IMR-90 (cell line): ENCODE measurements at regions not wholly inside any gene's neighbourhood (a gene's known extent, or its start where the extent isn't known, plus 50 kb on each side); places are given as distances from the start of the nearest gene placed in this dataset.

Source experiments
- ATAC-seq: fragments of 200-7000 bp; cut with Tn5 transposase; 2 replicates; pipeline ENCODE4 v1.9.1; 2020; ENCODE audit warnings: low read depth, mild to moderate bottlenecking, moderate library complexity
- BruUV-seq: library from RNA; stranded (reverse); fragments of 400-500 nt; replicated peaks from 2 replicates; lab custom pipeline; 2021; lab: Mats Ljungman, UMichigan
- CTCF ChIA-PET: fragments of 300-600 bp; formaldehyde crosslinking; extraction: SDS; loops from one replicate; lab custom pipeline; 2021; ENCODE audit warnings: antibody characterized with exemption; lab: Yijun Ruan, JAX
- POLR2A ChIA-PET: fragments of 300-600 bp; sonication (Branson Sonifier 250); formaldehyde crosslinking; loops from one replicate; lab custom pipeline; 2022; ENCODE audit warnings: antibody characterized with exemption; ENCODE audit not compliant: unreplicated experiment; lab: Charles Lee
- DNase-seq: peaks from one replicate; pipeline ENCODE4 v3.0.0; 2013
- H2AFZ ChIP-seq: replicated peaks from 2 replicates; pipeline ENCODE3; 2013; ENCODE audit warnings: low read length, mild to moderate bottlenecking; ENCODE audit not compliant: poor library complexity
- H2AK5ac ChIP-seq: 2 replicates; pipeline ENCODE4 v1.6.1; 2013; ENCODE audit warnings: low read depth, low read length, inconsistent platforms
- H2AK9ac ChIP-seq: replicated peaks from 2 replicates; pipeline ENCODE3; 2013; ENCODE audit warnings: mild to moderate bottlenecking, low read depth, low read length, moderate library complexity; ENCODE audit not compliant: poor library complexity
- H2BK120ac ChIP-seq: 2 replicates; pipeline ENCODE4 v1.6.1; 2013; ENCODE audit warnings: low read depth, low read length, inconsistent platforms
- H2BK15ac ChIP-seq: 3 replicates; pipeline ENCODE4 v1.6.1; 2013; ENCODE audit warnings: low read depth, low read length, inconsistent platforms
- H2BK20ac ChIP-seq: 2 replicates; pipeline ENCODE4 v1.6.1; 2013; ENCODE audit warnings: low read depth, mild to moderate bottlenecking, inconsistent platforms, low read length, moderate library complexity
- H2BK5ac ChIP-seq: 2 replicates; pipeline ENCODE4 v1.6.1; 2013; ENCODE audit warnings: mild to moderate bottlenecking, low read depth, low read length, inconsistent platforms; ENCODE audit not compliant: poor library complexity, severe bottlenecking
- H3K14ac ChIP-seq: replicated peaks from 2 replicates; pipeline ENCODE4 v1.6.1; 2013; ENCODE audit warnings: low read depth, low read length, inconsistent platforms
- H3K18ac ChIP-seq: 2 replicates; pipeline ENCODE4 v1.6.1; 2013; ENCODE audit warnings: low read depth, low read length, control low read depth
- H3K23ac ChIP-seq: 2 replicates; pipeline ENCODE4 v1.6.1; 2013; ENCODE audit warnings: low read depth, low read length, inconsistent platforms
- H3K27ac ChIP-seq: 2 replicates; pipeline ENCODE4 v1.5.1; 2013; ENCODE audit warnings: mild to moderate bottlenecking, control low read depth, low read length; ENCODE audit not compliant: insufficient read depth
- H3K27me3 ChIP-seq: 2 replicates; pipeline ENCODE4 v1.6.1; 2013; ENCODE audit warnings: low read length; ENCODE audit not compliant: control insufficient read depth, insufficient read depth
- H3K36me3 ChIP-seq: 2 replicates; pipeline ENCODE4 v1.6.1; 2013; ENCODE audit warnings: low read length, mixed read lengths; ENCODE audit not compliant: control insufficient read depth, insufficient read depth
- H3K4ac ChIP-seq: 2 replicates; pipeline ENCODE4 v1.6.1; 2013; ENCODE audit warnings: low read depth, low read length, inconsistent platforms
- H3K4me1 ChIP-seq: 2 replicates; pipeline ENCODE4 v1.6.1; 2013; ENCODE audit warnings: low read length, mixed read lengths; ENCODE audit not compliant: control insufficient read depth, insufficient read depth
- H3K4me2 ChIP-seq: 2 replicates; pipeline ENCODE4 v1.6.1; 2013; ENCODE audit warnings: low read depth, mild to moderate bottlenecking, control low read depth, low read length, moderate library complexity
- H3K4me3 ChIP-seq: 2 replicates; pipeline ENCODE4 v1.5.1; 2013; ENCODE audit warnings: low read depth, mild to moderate bottlenecking, control low read depth, low read length, moderate library complexity; ENCODE audit not compliant: insufficient read depth
- H3K56ac ChIP-seq: 2 replicates; pipeline ENCODE4 v1.6.1; 2013; ENCODE audit warnings: low read length, inconsistent platforms; ENCODE audit not compliant: insufficient read depth; ENCODE audit errors: extremely low read depth
- H3K79me1 ChIP-seq, 2 experiments: 2 replicates each; pipeline ENCODE4 v1.6.1; 2013; ENCODE audit warnings: low read length in 2 of 2, inconsistent platforms in 1 of 2, low read depth in 1 of 2
- H3K9ac ChIP-seq: 2 replicates; pipeline ENCODE4 v1.6.1; 2013; ENCODE audit warnings: low read depth, low read length, control low read depth
- H3K9me1 ChIP-seq: 2 replicates; pipeline ENCODE4 v1.6.1; 2013; ENCODE audit warnings: low read length, inconsistent platforms; ENCODE audit not compliant: insufficient read depth
- H3K9me3 ChIP-seq: 2 replicates; pipeline ENCODE4 v1.6.1; 2013; ENCODE audit warnings: low read length; ENCODE audit not compliant: control insufficient read depth, insufficient read depth
- H4K20me1 ChIP-seq: 2 replicates; pipeline ENCODE4 v1.6.1; 2013; ENCODE audit warnings: low read length, inconsistent platforms; ENCODE audit not compliant: insufficient read depth
- H4K5ac ChIP-seq: 2 replicates; pipeline ENCODE4 v1.6.1; 2013; ENCODE audit warnings: mild to moderate bottlenecking, low read depth, low read length, control low read depth
- H4K8ac ChIP-seq, 2 experiments: 2 replicates each; pipeline ENCODE4 v1.6.1; 2013; ENCODE audit warnings: low read depth in 2 of 2, low read length in 2 of 2, control low read depth in 1 of 2, inconsistent platforms in 1 of 2
- H4K91ac ChIP-seq: 2 replicates; pipeline ENCODE4 v1.6.1; 2013; ENCODE audit warnings: low read depth, low read length, inconsistent platforms; ENCODE audit not compliant: insufficient read depth
- RFX5 ChIP-seq: IDR thresholded peaks from 2 replicates; pipeline ENCODE4 v1.8.0; 2012; ENCODE audit warnings: low read depth, mild to moderate bottlenecking, low read length, moderate library complexity
- WGBS, 2 experiments: methylation state at CpG; one replicate each; pipeline versions ENCODE4 v1.1.5 to v1.1.7; 2013; ENCODE audit warnings: missing lambda C conversion rate in 2 of 2; ENCODE audit not compliant: insufficient read length in 1 of 2; ENCODE audit errors: extremely low coverage in 2 of 2; 5-methylcytosine and 5-hydroxymethylcytosine counted together
- dilution Hi-C: fragments of 300-500 bp; cut with HindIII; formaldehyde crosslinking; loops from one replicate; pipeline ENCODE4 v1.14.3; 2018; ENCODE audit warnings: low sequenced_read_pairs; ENCODE audit not compliant: unreplicated experiment
- in situ Hi-C: fragments of 300-500 bp; cut with MboI; formaldehyde crosslinking; loops from 3 replicates; pipeline ENCODE4 v1.14.3; 2019; ENCODE audit warnings: low sequenced_read_pairs, inconsistent platforms, mixed read lengths
- intact Hi-C: fragments of 100-400 bp; cut with micrococcal nuclease; formaldehyde crosslinking; loops from 2 replicates; pipeline ENCODE4 v1.10.0; 2022
- TF ChIP-seq, protein P1 (sequence below): fragments of 150-350 bp; IDR thresholded peaks from 2 replicates; pipeline ENCODE4 v1.6.1; 2017; ENCODE audit warnings: mild to moderate bottlenecking, antibody characterized with exemption, low read length, low read depth

DNA sequence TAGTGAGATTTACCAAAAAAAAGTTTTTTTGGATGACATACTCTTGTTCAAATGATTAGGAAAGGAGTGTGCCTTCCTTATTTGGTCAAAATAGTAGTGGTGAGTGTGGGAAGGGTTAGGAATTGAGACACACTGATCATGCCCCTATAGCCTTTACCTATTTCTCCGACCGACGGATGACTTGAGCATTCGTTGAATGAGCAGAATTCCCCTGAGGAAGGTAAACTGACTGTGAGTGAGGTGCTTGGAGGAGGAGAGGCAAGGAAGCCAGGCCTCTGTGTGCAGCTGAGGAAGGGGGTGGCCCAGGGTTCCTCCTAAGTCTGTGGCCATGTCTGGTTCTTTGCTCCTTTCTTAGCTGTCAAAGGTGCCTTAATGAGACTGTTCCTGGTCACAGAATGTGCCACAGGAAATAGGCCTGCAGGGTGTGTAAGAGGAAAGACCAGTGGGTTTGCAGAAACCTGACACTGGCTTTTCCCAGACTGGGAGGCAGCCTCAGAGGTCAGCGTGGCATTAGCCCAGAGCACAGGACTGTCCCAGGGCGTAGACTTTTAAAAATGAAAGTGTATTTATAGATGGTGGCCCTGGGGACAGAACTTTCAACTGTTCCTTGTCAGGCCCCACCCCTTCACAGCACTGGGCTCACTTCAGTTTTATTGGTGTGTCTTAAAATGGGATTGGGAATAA, 307.7 kb upstream of the C2CD4B start:
- peaks cover 21% of the 10 kb centered on the region for H3K4me1 ChIP-seq
- peak overlapping the region; percentile 51 for H3K4ac ChIP-seq
- in situ Hi-C loops (no loop called here), intact Hi-C loops (no loop called here), dilution Hi-C loops (no loop called here)
- peak overlapping the region; percentile 47 for H2BK120ac ChIP-seq
- peak overlapping the region; percentile 48; the same call in 1 of the 2 replicates for H2AK5ac ChIP-seq
- H4K20me1 ChIP-seq = no peaks in the 10 kb centered on the region
- H3K4me2 ChIP-seq = 0 out of 2 replicates have a peak overlapping the region, but pooled peaks have one; percentile 11
- no peak overlapping the region for H3K56ac ChIP-seq
- no peak overlapping the region for H3K23ac ChIP-seq
- H3K36me3 ChIP-seq = peaks cover 4% of the 10 kb centered on the region
- ChIA-PET CTCF (no interaction called here), POLR2A (no interaction called here)
- no peak overlapping the region for H2BK5ac ChIP-seq
- no TSS peak for BruUV-seq
- 0 out of 2 replicates have a peak overlapping the region, but pooled peaks have one; percentile 33 for H4K5ac ChIP-seq
- ATAC-seq = peak; percentile 18; the same call in 1 of the 2 replicates
- no peak overlapping the region for H3K9ac ChIP-seq
- H2AK9ac ChIP-seq = no peak overlapping the region
- H3K14ac ChIP-seq = no peak overlapping the region; the same call in 1 of the 2 replicates
- peak overlapping the region; percentile 29; the same call in 1 of the 2 replicates for H4K91ac ChIP-seq
- WGBS, 2 experiments = no CpG with 5 or more reads among the region's 6 CpGs
- no peaks in the 10 kb centered on the region for H3K9me3 ChIP-seq
- H3K18ac ChIP-seq = peak overlapping the region; percentile 4; the same call in 1 of the 2 replicates
- no peak for TF ChIP-seq RFX5
- TF ChIP-seq, protein P1, sequence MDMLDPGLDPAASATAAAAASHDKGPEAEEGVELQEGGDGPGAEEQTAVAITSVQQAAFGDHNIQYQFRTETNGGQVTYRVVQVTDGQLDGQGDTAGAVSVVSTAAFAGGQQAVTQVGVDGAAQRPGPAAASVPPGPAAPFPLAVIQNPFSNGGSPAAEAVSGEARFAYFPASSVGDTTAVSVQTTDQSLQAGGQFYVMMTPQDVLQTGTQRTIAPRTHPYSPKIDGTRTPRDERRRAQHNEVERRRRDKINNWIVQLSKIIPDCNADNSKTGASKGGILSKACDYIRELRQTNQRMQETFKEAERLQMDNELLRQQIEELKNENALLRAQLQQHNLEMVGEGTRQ = no peak
- H3K4me3 ChIP-seq = no peak overlapping the region
- peaks cover 19 to 30% of the 10 kb centered on the region in 2 experiments for H3K79me1 ChIP-seq
- no peaks in the 10 kb centered on the region for H3K27me3 ChIP-seq
- H3K27ac ChIP-seq = no peak overlapping the region
- H2AFZ ChIP-seq = no peak overlapping the region
- H2BK15ac ChIP-seq = peak overlapping the region; percentile 46; the same call in 1 of the 3 replicates
- peak overlapping the region in 1 of 2 experiments; percentile 79; a peak in 3 of 4 replicates for H4K8ac ChIP-seq
- DNase-seq = no peak
- peaks cover 16% of the 10 kb centered on the region for H3K9me1 ChIP-seq
- peak overlapping the region; percentile 44 for H2BK20ac ChIP-seq
